Left lobe of liver (tissue), 2 donors: ENCODE measurements at regions not wholly inside any gene's neighbourhood (a gene's known extent, or its start where the extent isn't known, plus 50 kb on each side); places are given as distances from the start of the nearest gene placed in this dataset.
"Not testable (repeated sequence)": the region's sequence is repeated elsewhere in the genome, so short reads cannot be mapped to it uniquely, and the experiment has no call there.

ENCODE experiments used
- ATAC-seq: fragments of 200-7000 bp; cut with Tn5 transposase; one replicate; pipeline ENCODE4 v1.9.1; 2020; ENCODE audit warnings: mild to moderate bottlenecking, moderate library complexity
- DNase-seq: peaks from one replicate; pipeline ENCODE4 v3.0.0-alpha.2; 2020; ENCODE audit warnings: low spot score
- donor health status: DM: no; HTN: no; CAD: no; lungs with moderate emphysema.
- donor health status: DM: no; HTN: yes; CAD: no.

- DNase-seq (no peak), ATAC-seq (no peak)
Measured at GRCh38 chr12:126210448-126210847, 1145.2 kb downstream of the AACS start.

- DNase-seq (no peak), ATAC-seq (no peak)
Measured at GRCh38 chr12:126212824-126213223, 1147.6 kb downstream of the AACS start.

- ATAC-seq (no peak), DNase-seq (no peak)
Measured at GRCh38 chr12:126218697-126219096, 1153.5 kb downstream of the AACS start.

GRCh38 chr12:126219139-126219538 is 1153.9 kb downstream of the AACS start:
- no peak for ATAC-seq
- DNase-seq = no peak

GRCh38 chr12:126219654-126220279 is 1154.5 kb downstream of the AACS start:
- ATAC-seq (no peak), DNase-seq (no peak)

- ATAC-seq (no peak), DNase-seq (no peak)
Measured at GRCh38 chr12:126224032-126224431, 1158.8 kb downstream of the AACS start.

GRCh38 chr12:126228936-126229335 is 1163.7 kb downstream of the AACS start:
- DNase-seq (no peak), ATAC-seq (no peak)

GRCh38 chr12:126232711-126233110 is 1167.5 kb downstream of the AACS start:
- DNase-seq = no peak
- no peak for ATAC-seq

GRCh38 chr12:126233625-126234024 is 1168.4 kb downstream of the AACS start:
- DNase-seq = no peak
- ATAC-seq = no peak

- no peak for DNase-seq
- ATAC-seq = no peak
Measured at GRCh38 chr12:126243814-126244440, 1178.7 kb downstream of the AACS start.

- DNase-seq (no peak), ATAC-seq (no peak)
Measured at GRCh38 chr12:126247936-126248335, 1182.7 kb downstream of the AACS start.

GRCh38 chr12:126248871-126249403 is 1183.7 kb downstream of the AACS start:
- DNase-seq (no peak), ATAC-seq (no peak)

- DNase-seq = no peak
- ATAC-seq = no peak
Measured at GRCh38 chr12:126258190-126258589, 1193.0 kb downstream of the AACS start.

- ATAC-seq (no peak), DNase-seq (no peak)
Measured at GRCh38 chr12:126262829-126263228, 1197.6 kb downstream of the AACS start.

- no peak for DNase-seq
- ATAC-seq = peak; percentile 34
Measured at GRCh38 chr12:126268222-126268621, 1203.0 kb downstream of the AACS start.

- no peak for ATAC-seq
- no peak for DNase-seq
Measured at GRCh38 chr12:126271159-126271558, 1205.9 kb downstream of the AACS start.

GRCh38 chr12:126282691-126283090 is 1217.5 kb downstream of the AACS start:
- DNase-seq (no peak), ATAC-seq (no peak)

GRCh38 chr12:126286203-126286602 is 1221.0 kb downstream of the AACS start:
- DNase-seq = no peak
- no peak for ATAC-seq

GRCh38 chr12:126290456-126290855 is 1225.2 kb downstream of the AACS start:
- ATAC-seq = no peak
- no peak for DNase-seq

- DNase-seq, ATAC-seq: not testable (repeated sequence)
Measured at GRCh38 chr12:126291987-126292386, 1226.8 kb downstream of the AACS start.

GRCh38 chr12:126295652-126296051 is 1230.4 kb downstream of the AACS start:
- ATAC-seq (no peak), DNase-seq (no peak)

- DNase-seq = no peak
- ATAC-seq = no peak
Measured at GRCh38 chr12:126309278-126309677, 1244.0 kb downstream of the AACS start.

- ATAC-seq = peak; percentile 61
Measured at GRCh38 chr12:126312457-126312856, 1247.2 kb downstream of the AACS start.

More at GRCh38 chr12:126312457-126312856, 1247.2 kb downstream of the AACS start:
- no peak for DNase-seq
